DOHH2 (cell line): ENCODE measurements at regions not wholly inside any gene's neighbourhood (a gene's known extent, or its start where the extent isn't known, plus 50 kb on each side); places are given as distances from the start of the nearest gene placed in this dataset.

ENCODE experiments used
- H3F3A ChIP-seq: fragments of 200-600 bp; sonication (generic), shearing (Covaris generic); 2 replicates; pipeline ENCODE4 v1.6.0; 2016; ENCODE audit warnings: antibody characterized with exemption, mild to moderate bottlenecking; ENCODE audit not compliant: control insufficient read depth, insufficient read depth
- H3K27ac ChIP-seq: fragments of 200-600 bp; sonication (generic); 2 replicates; pipeline ENCODE4 v1.5.1; 2014; ENCODE audit warnings: low read depth, mild to moderate bottlenecking, low read length, moderate library complexity
- H3K27me3 ChIP-seq: fragments of 200-600 bp; sonication (generic); 2 replicates; pipeline ENCODE4 v1.6.1; 2014; ENCODE audit warnings: mild to moderate bottlenecking, low read length, mixed read lengths; ENCODE audit not compliant: control insufficient read depth
- H3K36me3 ChIP-seq: fragments of 200-600 bp; sonication (generic); 2 replicates; pipeline ENCODE4 v1.6.1; 2014; ENCODE audit warnings: mild to moderate bottlenecking, low read length, moderate library complexity, mixed read lengths; ENCODE audit not compliant: control insufficient read depth
- H3K4me1 ChIP-seq: fragments of 200-600 bp; sonication (generic); 2 replicates; pipeline ENCODE4 v1.6.1; 2014; ENCODE audit warnings: mild to moderate bottlenecking, low read length, mixed read lengths; ENCODE audit not compliant: control insufficient read depth
- H3K4me2 ChIP-seq: fragments of 200-600 bp; sonication (generic); 2 replicates; pipeline ENCODE4 v1.6.0; 2014; ENCODE audit warnings: mild to moderate bottlenecking, low read length, moderate library complexity
- H3K4me3 ChIP-seq: fragments of 200-600 bp; sonication (generic); 2 replicates; pipeline ENCODE4 v1.5.1; 2014; ENCODE audit warnings: mild to moderate bottlenecking, low read length, mixed read lengths
- H3K79me2 ChIP-seq: fragments of 200-600 bp; sonication (generic); 2 replicates; pipeline ENCODE4 v1.6.1; 2014; ENCODE audit warnings: mild to moderate bottlenecking, low read length, mixed read lengths; ENCODE audit not compliant: control insufficient read depth
- H3K9me2 ChIP-seq: fragments of 200-600 bp; sonication (generic); replicated peaks from 2 replicates; pipeline ENCODE4 v1.6.1; 2014; ENCODE audit warnings: mild to moderate bottlenecking, low read length, mixed read lengths; ENCODE audit not compliant: control insufficient read depth
- H3K9me3 ChIP-seq: fragments of 200-600 bp; sonication (generic); 2 replicates; pipeline ENCODE4 v1.6.1; 2014; ENCODE audit warnings: antibody characterized with exemption, low read length, mixed read lengths; ENCODE audit not compliant: control insufficient read depth, insufficient read depth
- H4K20me1 ChIP-seq: fragments of 200-600 bp; sonication (generic); 2 replicates; pipeline ENCODE4 v1.6.0; 2014; ENCODE audit warnings: low read depth, mild to moderate bottlenecking, antibody characterized with exemption, low read length, moderate library complexity; ENCODE audit not compliant: control insufficient read depth, insufficient read depth
- CTCF ChIP-seq: fragments of 200-600 bp; sonication (generic); IDR thresholded peaks from one replicate; pipeline ENCODE4 v1.5.1; 2014; ENCODE audit warnings: antibody characterized with exemption, mild to moderate bottlenecking, low read depth, low read length; ENCODE audit not compliant: poor library complexity, severe bottlenecking
- EZH2phosphoT487 ChIP-seq: fragments of 200-600 bp; sonication (generic); IDR thresholded peaks from 2 replicates; pipeline ENCODE4 v1.6.1; 2017; ENCODE audit warnings: borderline replicate concordance, mild to moderate bottlenecking, antibody characterized with exemption, low read length, moderate library complexity, mixed read lengths

- no peak overlapping the region for H3K4me3 ChIP-seq
- no peaks in the 10 kb centered on the region for H3K9me3 ChIP-seq
- no peaks in the 10 kb centered on the region for H4K20me1 ChIP-seq
- H3K9me2 ChIP-seq = no peaks in the 10 kb centered on the region
- H3K27me3 ChIP-seq = no peaks in the 10 kb centered on the region
- TF ChIP-seq CTCF = no peak
- TF ChIP-seq EZH2phosphoT487 = no peak
- H3F3A ChIP-seq = no peaks in the 10 kb centered on the region
- H3K27ac ChIP-seq = no peak overlapping the region
- H3K4me2 ChIP-seq = no peak overlapping the region
- no peaks in the 10 kb centered on the region for H3K79me2 ChIP-seq
- no peaks in the 10 kb centered on the region for H3K36me3 ChIP-seq
- H3K4me1 ChIP-seq = no peaks in the 10 kb centered on the region
Observed at GRCh38 chr2:147049957-147050356, 794.9 kb upstream of the ACVR2A start.

- Histone ChIP-seq H3K9me3 (no peaks in the 10 kb centered on the region), H3K4me2 (no peak overlapping the region), H3K27ac (no peak overlapping the region), H3K9me2 (no peaks in the 10 kb centered on the region), H3K79me2 (no peaks in the 10 kb centered on the region), H4K20me1 (no peaks in the 10 kb centered on the region), H3K4me3 (no peak overlapping the region), H3F3A (no peaks in the 10 kb centered on the region), H3K36me3 (no peaks in the 10 kb centered on the region), H3K27me3 (no peaks in the 10 kb centered on the region), H3K4me1 (no peaks in the 10 kb centered on the region)
- TF ChIP-seq CTCF (no peak), EZH2phosphoT487 (no peak)
Observed at GRCh38 chr2:147046473-147046872, 798.4 kb upstream of the ACVR2A start.

- Histone ChIP-seq H3K36me3 (no peaks in the 10 kb centered on the region), H3K4me1 (no peaks in the 10 kb centered on the region), H3K79me2 (no peaks in the 10 kb centered on the region), H4K20me1 (no peaks in the 10 kb centered on the region), H3K27ac (no peak overlapping the region), H3K27me3 (no peaks in the 10 kb centered on the region), H3K4me2 (no peak overlapping the region), H3K9me2 (no peaks in the 10 kb centered on the region), H3F3A (no peaks in the 10 kb centered on the region), H3K9me3 (no peaks in the 10 kb centered on the region), H3K4me3 (no peak overlapping the region)
- TF ChIP-seq CTCF = peak; percentile 86
- no peak for TF ChIP-seq EZH2phosphoT487
Observed at GRCh38 chr2:147045113-147045512, 799.7 kb upstream of the ACVR2A start.

- H3K4me1 ChIP-seq = no peaks in the 10 kb centered on the region
- TF ChIP-seq EZH2phosphoT487 = no peak
- no peak for TF ChIP-seq CTCF
- H3K27ac ChIP-seq = no peak overlapping the region
- no peaks in the 10 kb centered on the region for H3K36me3 ChIP-seq
- H3K79me2 ChIP-seq = no peaks in the 10 kb centered on the region
- no peak overlapping the region for H3K4me2 ChIP-seq
- no peaks in the 10 kb centered on the region for H3K9me2 ChIP-seq
- H4K20me1 ChIP-seq = no peaks in the 10 kb centered on the region
- no peaks in the 10 kb centered on the region for H3F3A ChIP-seq
- no peak overlapping the region for H3K4me3 ChIP-seq
- no peaks in the 10 kb centered on the region for H3K9me3 ChIP-seq
- H3K27me3 ChIP-seq = no peaks in the 10 kb centered on the region
Observed at GRCh38 chr2:147041121-147041494, 803.7 kb upstream of the ACVR2A start.
